OCI-LY1 (cell line): ENCODE measurements at regions not wholly inside any gene's neighbourhood (a gene's known extent, or its start where the extent isn't known, plus 50 kb on each side); places are given as distances from the start of the nearest gene placed in this dataset.

Experiments used
- H2AFZ ChIP-seq: fragments of 200-600 bp; sonication (generic), shearing (Covaris generic); 2 replicates; pipeline ENCODE4 v1.6.0; 2014; ENCODE audit warnings: antibody characterized with exemption, mild to moderate bottlenecking, low read length
- H3F3A ChIP-seq: fragments of 200-600 bp; sonication (generic), shearing (Covaris generic); 2 replicates; pipeline ENCODE4 v1.6.0; 2014; ENCODE audit warnings: mild to moderate bottlenecking, antibody characterized with exemption, low read length, moderate library complexity; ENCODE audit not compliant: insufficient read depth
- H3K27ac ChIP-seq: fragments of 200-600 bp; sonication (generic); 2 replicates; pipeline ENCODE4 v1.5.1; 2014; ENCODE audit warnings: low read length, mixed run types, mild to moderate bottlenecking, low read depth; ENCODE audit not compliant: poor library complexity, severe bottlenecking
- H3K27me3 ChIP-seq: fragments of 200-600 bp; sonication (generic); 2 replicates; pipeline ENCODE4 v1.6.0; 2014; ENCODE audit warnings: antibody characterized with exemption, mild to moderate bottlenecking, low read length, moderate library complexity; ENCODE audit not compliant: insufficient read depth
- H3K36me3 ChIP-seq: fragments of 200-600 bp; sonication (generic); 2 replicates; pipeline ENCODE4 v1.6.1; 2014; ENCODE audit warnings: mild to moderate bottlenecking, antibody characterized with exemption, low read length, moderate library complexity, mixed read lengths; ENCODE audit not compliant: insufficient read depth
- H3K4me1 ChIP-seq: fragments of 200-600 bp; sonication (generic); 2 replicates; pipeline ENCODE4 v1.5.1; 2014; ENCODE audit warnings: mild to moderate bottlenecking, low read length, moderate library complexity; ENCODE audit not compliant: insufficient read depth, severe bottlenecking
- H3K4me2 ChIP-seq: fragments of 200-600 bp; sonication (generic), shearing (Covaris generic); 2 replicates; pipeline ENCODE4 v1.6.1; 2014; ENCODE audit warnings: low read length
- H3K4me3 ChIP-seq: fragments of 200-600 bp; sonication (generic); 2 replicates; pipeline ENCODE4 v1.5.1; 2014; ENCODE audit warnings: low read length, low read depth, mild to moderate bottlenecking, mixed read lengths; ENCODE audit not compliant: poor library complexity, severe bottlenecking
- H3K79me2 ChIP-seq: fragments of 200-600 bp; shearing (Covaris generic); 2 replicates; pipeline ENCODE4 v1.6.1; 2016; ENCODE audit warnings: mixed run types, low read length, mixed read lengths; ENCODE audit not compliant: insufficient read depth
- H3K9ac ChIP-seq: fragments of 200-600 bp; sonication (generic), shearing (Covaris generic); 2 replicates; pipeline ENCODE4 v1.6.1; 2014; ENCODE audit warnings: mild to moderate bottlenecking, low read length, mixed read lengths
- H3K9me2 ChIP-seq: fragments of 200-600 bp; sonication (generic), shearing (Covaris generic); 2 replicates; pipeline ENCODE4 v1.6.1; 2014; ENCODE audit warnings: low read depth, mild to moderate bottlenecking, low read length, mixed read lengths
- H3K9me3 ChIP-seq: fragments of 200-600 bp; shearing (Covaris generic); 2 replicates; pipeline ENCODE4 v1.6.1; 2014; ENCODE audit warnings: low read length, mixed read lengths
- H4K20me1 ChIP-seq: fragments of 200-600 bp; sonication (generic), shearing (Covaris generic); 2 replicates; pipeline ENCODE4 v1.6.0; 2016; ENCODE audit warnings: mild to moderate bottlenecking, low read length; ENCODE audit not compliant: insufficient read depth
- CTCF ChIP-seq: fragments of 200-600 bp; sonication (generic), shearing (Covaris generic); IDR thresholded peaks from 2 replicates; pipeline ENCODE4 v1.5.1; 2017; ENCODE audit warnings: mild to moderate bottlenecking, antibody characterized with exemption, low read length, moderate library complexity, mixed read lengths
- EZH2 ChIP-seq: fragments of 200-600 bp; sonication (generic), shearing (Covaris generic); IDR thresholded peaks from 2 replicates; pipeline ENCODE4 v1.8.0; 2017; ENCODE audit warnings: borderline replicate concordance, mixed run types, mild to moderate bottlenecking, antibody characterized with exemption, low read length, moderate library complexity, mixed read lengths

- H3K4me3 ChIP-seq: no peak overlapping the region
- peaks cover 35% of the 10 kb centered on the region for H3K4me1 ChIP-seq
- no peaks in the 10 kb centered on the region for H3K9me2 ChIP-seq
- H3K9me3 ChIP-seq: no peaks in the 10 kb centered on the region
- H3K79me2 ChIP-seq: no peaks in the 10 kb centered on the region
- no peaks in the 10 kb centered on the region for H4K20me1 ChIP-seq
- no peaks in the 10 kb centered on the region for H3K27me3 ChIP-seq
- no peak for TF ChIP-seq CTCF
- no peak for TF ChIP-seq EZH2
- peak overlapping the region; percentile 21; the same call in 1 of the 2 replicates for H3K4me2 ChIP-seq
- peak overlapping the region; percentile 66; the same call in 1 of the 2 replicates for H2AFZ ChIP-seq
- H3F3A ChIP-seq: no peaks in the 10 kb centered on the region; the same call in 1 of the 2 replicates
- peak overlapping the region; percentile 80 for H3K27ac ChIP-seq
- peak overlapping the region; percentile 26; the same call in 1 of the 2 replicates for H3K9ac ChIP-seq
- no peaks in the 10 kb centered on the region for H3K36me3 ChIP-seq
Measured at GRCh38 chr7:131226514-131226865, 101.2 kb upstream of the MKLN1 start.

GRCh38 chr7:131231381-131232220, 96.1 kb upstream of the MKLN1 start:
- no peaks in the 10 kb centered on the region for H3K27me3 ChIP-seq
- TF ChIP-seq EZH2: no peak
- TF ChIP-seq CTCF: no peak
- H3K4me2 ChIP-seq: peak overlapping the region; percentile 52
- no peaks in the 10 kb centered on the region for H3K9me2 ChIP-seq
- H3F3A ChIP-seq: peaks cover 7% of the 10 kb centered on the region; the same call in 1 of the 2 replicates
- no peaks in the 10 kb centered on the region for H4K20me1 ChIP-seq
- H3K27ac ChIP-seq: peak overlapping the region; percentile 88
- peak overlapping the region; percentile 26 for H2AFZ ChIP-seq
- H3K9ac ChIP-seq: peak overlapping the region; percentile 28
- peaks cover 56% of the 10 kb centered on the region for H3K4me1 ChIP-seq
- no peaks in the 10 kb centered on the region for H3K36me3 ChIP-seq
- H3K9me3 ChIP-seq: no peaks in the 10 kb centered on the region
- H3K4me3 ChIP-seq: peak overlapping the region; percentile 9
- no peaks in the 10 kb centered on the region for H3K79me2 ChIP-seq

- Histone ChIP-seq H3K36me3 (no peaks in the 10 kb centered on the region), H3K27ac (peak overlapping the region; percentile 88), H2AFZ (peak overlapping the region; percentile 26; the same call in 1 of the 2 replicates)
Measured at GRCh38 chr7:131232768-131233167, 94.9 kb upstream of the MKLN1 start.

More at GRCh38 chr7:131232768-131233167, 94.9 kb upstream of the MKLN1 start:
- Histone ChIP-seq H3K27me3 (no peaks in the 10 kb centered on the region), H3K4me1 (peaks cover 52% of the 10 kb centered on the region), H3K9me2 (no peaks in the 10 kb centered on the region), H3K4me3 (no peak overlapping the region), H3K9me3 (no peaks in the 10 kb centered on the region), H3K4me2 (no peak overlapping the region), H3F3A (peaks cover 7% of the 10 kb centered on the region; the same call in 1 of the 2 replicates), H4K20me1 (no peaks in the 10 kb centered on the region), H3K79me2 (no peaks in the 10 kb centered on the region), H3K9ac (no peak overlapping the region)
- TF ChIP-seq CTCF: no peak
- no peak for TF ChIP-seq EZH2
